Spleen (tissue), 7 donors: ENCODE measurements at regions not wholly inside any gene's neighbourhood (a gene's known extent, or its start where the extent isn't known, plus 50 kb on each side); places are given as distances from the start of the nearest gene placed in this dataset.

Source experiments
- CTCF ChIP-seq, 11 experiments: fragments of 200-600 bp in 7 of 11; fragments of 450-650 bp in 4 of 11; sonication (generic) in 4 of 11; IDR thresholded peaks in 8 of 11; conservative IDR thresholded peaks in 3 of 11; 1 replicate in 7 of 11; 2 replicates in 4 of 11; pipeline versions ENCODE4 v1.4.0 to v1.8.0; 2016 to 2021; ENCODE audit warnings: antibody characterized with exemption in 11 of 11, inconsistent platforms in 4 of 11, mild to moderate bottlenecking in 1 of 11
- POLR2A ChIP-seq, 3 donors: fragments of 450-650 bp; IDR thresholded peaks; one replicate each; pipeline ENCODE4 v1.5.1; 2017; ENCODE audit warnings: antibody characterized with exemption in 3 of 3, mild to moderate bottlenecking in 1 of 3
- POLR2AphosphoS5 ChIP-seq, 3 donors: sonication (generic); formaldehyde crosslinking; IDR thresholded peaks; one replicate each; pipeline ENCODE4 v1.5.1; 2017; ENCODE audit warnings: antibody characterized with exemption in 3 of 3
- donor health status: DM: no; HTN: no; CAD: no; lungs with moderate emphysema.
- donor health status: DM: no; HTN: no; CAD: no.
- donor health status: DM: no; HTN: no; CAD: no.

GRCh38 chr6:84597238-84597875 is 167.0 kb downstream of the TBX18 start:
- TF ChIP-seq CTCF (IDR thresholded peaks at IDR 0.05 in 8 of 11, conservative IDR thresholded peaks at IDR 0.05 in 3 of 11) (no peak), POLR2A (IDR thresholded peaks at IDR 0.05) (no peak), POLR2AphosphoS5 (IDR thresholded peaks at IDR 0.05) (no peak)
